HCT116 (cell line): ENCODE measurements at regions not wholly inside any gene's neighbourhood (a gene's known extent, or its start where the extent isn't known, plus 50 kb on each side); places are given as distances from the start of the nearest gene placed in this dataset.

Source experiments
- CEBPB ChIP-seq: IDR thresholded peaks from 2 replicates; pipeline ENCODE4 v1.6.1; 2012; ENCODE audit warnings: low read depth
- ELF1 ChIP-seq: IDR thresholded peaks from 2 replicates; pipeline ENCODE4 v1.6.1; 2012; ENCODE audit warnings: low read depth, borderline replicate concordance
- EZH2 ChIP-seq: fragments of 200-600 bp; sonication (generic); IDR thresholded peaks from 2 replicates; pipeline ENCODE4 v1.6.1; 2017; ENCODE audit warnings: antibody characterized with exemption, mixed run types
- JUND ChIP-seq: IDR thresholded peaks from 2 replicates; pipeline ENCODE4 v1.6.1; 2012
- POLR2A ChIP-seq: IDR thresholded peaks from 2 replicates; pipeline ENCODE4 v1.7.0; 2011; ENCODE audit warnings: borderline replicate concordance; ENCODE audit not compliant: insufficient read depth, insufficient read length; ENCODE audit errors: extremely low read depth
- POLR2AphosphoS5 ChIP-seq: IDR thresholded peaks from 2 replicates; pipeline ENCODE4 v1.6.1; 2011; ENCODE audit warnings: mild to moderate bottlenecking, low read depth, low read length, moderate library complexity
- SIN3A ChIP-seq: IDR thresholded peaks from 2 replicates; pipeline ENCODE4 v1.6.1; 2012; ENCODE audit warnings: low read depth
- TF ChIP-seq, protein P1 (sequence below), 3 experiments: fragments of 200-600 bp in 1 of 3; sonication (generic) in 1 of 3; IDR thresholded peaks in 2 of 3; conservative IDR thresholded peaks in 1 of 3; 2 replicates each; pipeline ENCODE4 v1.5.1; 2012 to 2017; ENCODE audit warnings: low read depth in 2 of 3, low read length in 2 of 3, antibody characterized with exemption in 1 of 3, borderline replicate concordance in 1 of 3, control low read depth in 1 of 3, mild to moderate bottlenecking in 1 of 3, mixed read lengths in 1 of 3, mixed run types in 1 of 3, moderate library complexity in 1 of 3; ENCODE audit not compliant: insufficient read depth in 1 of 3
- TF ChIP-seq, protein P2 (sequence below): IDR thresholded peaks from 2 replicates; pipeline ENCODE4 v1.6.1; 2011; ENCODE audit warnings: mild to moderate bottlenecking, low read length, moderate library complexity; ENCODE audit not compliant: insufficient replicate concordance; ENCODE audit errors: extremely low read depth

DNA sequence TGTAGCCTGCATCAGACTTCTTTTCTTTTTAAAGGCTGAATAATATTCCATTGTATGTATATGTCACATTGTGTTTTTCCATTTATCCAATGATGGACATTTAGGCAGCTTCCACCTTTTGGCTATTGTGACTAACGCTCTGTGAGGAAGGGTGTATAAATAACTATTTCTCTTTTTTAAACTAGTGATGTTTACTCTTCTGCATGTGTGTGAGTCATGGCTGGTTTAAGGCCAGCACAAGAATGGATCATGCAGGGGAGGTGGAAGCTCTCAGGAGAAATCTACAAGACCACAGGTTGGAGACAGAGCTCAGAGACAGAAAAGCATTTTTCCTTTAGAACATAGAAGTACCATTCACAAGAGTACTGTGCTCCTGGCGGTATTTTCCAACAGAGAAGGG, 307.2 kb downstream of the SOX4 start:
- TF ChIP-seq, protein P1, sequence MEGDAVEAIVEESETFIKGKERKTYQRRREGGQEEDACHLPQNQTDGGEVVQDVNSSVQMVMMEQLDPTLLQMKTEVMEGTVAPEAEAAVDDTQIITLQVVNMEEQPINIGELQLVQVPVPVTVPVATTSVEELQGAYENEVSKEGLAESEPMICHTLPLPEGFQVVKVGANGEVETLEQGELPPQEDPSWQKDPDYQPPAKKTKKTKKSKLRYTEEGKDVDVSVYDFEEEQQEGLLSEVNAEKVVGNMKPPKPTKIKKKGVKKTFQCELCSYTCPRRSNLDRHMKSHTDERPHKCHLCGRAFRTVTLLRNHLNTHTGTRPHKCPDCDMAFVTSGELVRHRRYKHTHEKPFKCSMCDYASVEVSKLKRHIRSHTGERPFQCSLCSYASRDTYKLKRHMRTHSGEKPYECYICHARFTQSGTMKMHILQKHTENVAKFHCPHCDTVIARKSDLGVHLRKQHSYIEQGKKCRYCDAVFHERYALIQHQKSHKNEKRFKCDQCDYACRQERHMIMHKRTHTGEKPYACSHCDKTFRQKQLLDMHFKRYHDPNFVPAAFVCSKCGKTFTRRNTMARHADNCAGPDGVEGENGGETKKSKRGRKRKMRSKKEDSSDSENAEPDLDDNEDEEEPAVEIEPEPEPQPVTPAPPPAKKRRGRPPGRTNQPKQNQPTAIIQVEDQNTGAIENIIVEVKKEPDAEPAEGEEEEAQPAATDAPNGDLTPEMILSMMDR (IDR thresholded peaks at IDR 0.05 in 2 of 3, conservative IDR thresholded peaks at IDR 0.05 in 1 of 3; ENCODE audit: borderline replicate concordance in 1 of 3, insufficient read depth in 1 of 3, low read depth in 2 of 3, low read length in 2 of 3) = no peak
- TF ChIP-seq POLR2AphosphoS5 (no peak), POLR2A (no peak), ELF1 (no peak), EZH2 (no peak), JUND (no peak), CEBPB (no peak), SIN3A (no peak)
- TF ChIP-seq, protein P2, sequence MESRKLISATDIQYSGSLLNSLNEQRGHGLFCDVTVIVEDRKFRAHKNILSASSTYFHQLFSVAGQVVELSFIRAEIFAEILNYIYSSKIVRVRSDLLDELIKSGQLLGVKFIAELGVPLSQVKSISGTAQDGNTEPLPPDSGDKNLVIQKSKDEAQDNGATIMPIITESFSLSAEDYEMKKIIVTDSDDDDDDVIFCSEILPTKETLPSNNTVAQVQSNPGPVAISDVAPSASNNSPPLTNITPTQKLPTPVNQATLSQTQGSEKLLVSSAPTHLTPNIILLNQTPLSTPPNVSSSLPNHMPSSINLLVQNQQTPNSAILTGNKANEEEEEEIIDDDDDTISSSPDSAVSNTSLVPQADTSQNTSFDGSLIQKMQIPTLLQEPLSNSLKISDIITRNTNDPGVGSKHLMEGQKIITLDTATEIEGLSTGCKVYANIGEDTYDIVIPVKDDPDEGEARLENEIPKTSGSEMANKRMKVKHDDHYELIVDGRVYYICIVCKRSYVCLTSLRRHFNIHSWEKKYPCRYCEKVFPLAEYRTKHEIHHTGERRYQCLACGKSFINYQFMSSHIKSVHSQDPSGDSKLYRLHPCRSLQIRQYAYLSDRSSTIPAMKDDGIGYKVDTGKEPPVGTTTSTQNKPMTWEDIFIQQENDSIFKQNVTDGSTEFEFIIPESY = no peak
